Smooth muscle cell (in vitro differentiated cells): ENCODE measurements at regions not wholly inside any gene's neighbourhood (a gene's known extent, or its start where the extent isn't known, plus 50 kb on each side); places are given as distances from the start of the nearest gene placed in this dataset.

Experiments
- DNase-seq: peaks from one replicate; lab custom pipeline; 2025; ENCODE audit not compliant: unreplicated experiment; lab: John Stamatoyannopoulos, UW
- H2AFZ ChIP-seq: fragments of 200-600 bp; sonication (generic); 2 replicates; pipeline ENCODE4 v1.6.0; 2016; ENCODE audit warnings: antibody characterized with exemption, low read depth, mild to moderate bottlenecking
- H3F3A ChIP-seq: fragments of 200-600 bp; sonication (generic); 2 replicates; pipeline ENCODE4 v1.6.0; 2017; ENCODE audit warnings: antibody characterized with exemption, low read depth
- H3K27ac ChIP-seq: fragments of 200-600 bp; sonication (generic); 2 replicates; pipeline ENCODE4 v1.5.1; 2016; ENCODE audit warnings: low read depth, mild to moderate bottlenecking
- H3K27me3 ChIP-seq: fragments of 200-600 bp; sonication (generic); 2 replicates; pipeline ENCODE4 v1.6.1; 2016; ENCODE audit warnings: low read depth, mild to moderate bottlenecking
- H3K36me3 ChIP-seq: fragments of 200-600 bp; sonication (generic); 2 replicates; pipeline ENCODE4 v1.5.1; 2016; ENCODE audit warnings: low read depth
- H3K4me1 ChIP-seq: fragments of 200-600 bp; sonication (generic); 2 replicates; pipeline ENCODE4 v1.5.1; 2016; ENCODE audit warnings: low read depth
- H3K4me2 ChIP-seq: fragments of 200-600 bp; sonication (generic); 2 replicates; pipeline ENCODE4 v1.6.0; 2016; ENCODE audit warnings: mild to moderate bottlenecking
- H3K4me3 ChIP-seq: fragments of 200-600 bp; sonication (generic); 2 replicates; pipeline ENCODE4 v1.5.1; 2016; ENCODE audit warnings: mild to moderate bottlenecking
- H3K79me2 ChIP-seq: fragments of 200-600 bp; sonication (generic); 2 replicates; pipeline ENCODE4 v1.6.0; 2016; ENCODE audit warnings: low read depth, mild to moderate bottlenecking
- H3K9ac ChIP-seq: fragments of 200-600 bp; sonication (generic); 2 replicates; pipeline ENCODE4 v1.6.0; 2016; ENCODE audit warnings: low read depth
- H3K9me3 ChIP-seq: fragments of 200-600 bp; sonication (generic); replicated peaks from 2 replicates; pipeline ENCODE4 v1.5.1; 2016; ENCODE audit warnings: low read depth
- H4K20me1 ChIP-seq: fragments of 200-600 bp; sonication (generic); 2 replicates; pipeline ENCODE4 v1.6.0; 2016; ENCODE audit warnings: low read depth
- CTCF ChIP-seq: fragments of 200-600 bp; sonication (generic); IDR thresholded peaks from 2 replicates; pipeline ENCODE4 v1.5.1; 2017; ENCODE audit warnings: borderline replicate concordance, mild to moderate bottlenecking, antibody characterized with exemption; ENCODE audit not compliant: insufficient read depth, poor library complexity, severe bottlenecking
- WGBS: methylation state at CpG from one replicate; pipeline ENCODE4 v1.1.7; 2016; ENCODE audit warnings: low lambda C conversion rate; 5-methylcytosine and 5-hydroxymethylcytosine counted together

GRCh38 chr13:111846391-111847159, 220.4 kb upstream of the SOX1 start:
- WGBS = 33% methylated on average over 14 of the region's 14 CpGs

GRCh38 chr13:111847964-111848363, 219.0 kb upstream of the SOX1 start:
- no peak for TF ChIP-seq CTCF
- H3K4me2 ChIP-seq = no peak overlapping the region
- H3K36me3 ChIP-seq = no peaks in the 10 kb centered on the region
- 92% methylated on average over 3 of the region's 3 CpGs for WGBS
- H3K4me3 ChIP-seq = no peak overlapping the region
- H3K27me3 ChIP-seq = peaks cover 22% of the 10 kb centered on the region
- no peaks in the 10 kb centered on the region for H3F3A ChIP-seq
- H3K4me1 ChIP-seq = peaks cover 6% of the 10 kb centered on the region
- H3K27ac ChIP-seq = no peak overlapping the region
- no peak overlapping the region for H3K9ac ChIP-seq
- H2AFZ ChIP-seq = no peak overlapping the region
- no peaks in the 10 kb centered on the region for H3K9me3 ChIP-seq
- H4K20me1 ChIP-seq = no peaks in the 10 kb centered on the region
- no peak for DNase-seq
- H3K79me2 ChIP-seq = no peaks in the 10 kb centered on the region

More at GRCh38 chr13:111846391-111847159, 220.4 kb upstream of the SOX1 start:
- TF ChIP-seq CTCF = no peak
- Histone ChIP-seq H3F3A (no peaks in the 10 kb centered on the region), H3K4me2 (no peak overlapping the region), H3K27me3 (peaks cover 22% of the 10 kb centered on the region), H2AFZ (no peak overlapping the region), H3K4me3 (no peak overlapping the region), H3K9me3 (no peaks in the 10 kb centered on the region), H4K20me1 (no peaks in the 10 kb centered on the region), H3K27ac (no peak overlapping the region), H3K9ac (no peak overlapping the region), H3K4me1 (peaks cover 6% of the 10 kb centered on the region), H3K79me2 (no peaks in the 10 kb centered on the region), H3K36me3 (no peaks in the 10 kb centered on the region)
- DNase-seq = no peak

GRCh38 chr13:111850458-111850857, 216.5 kb upstream of the SOX1 start:
- H3F3A ChIP-seq = no peaks in the 10 kb centered on the region
- H2AFZ ChIP-seq = no peak overlapping the region
- H3K9ac ChIP-seq = no peak overlapping the region
- H3K27ac ChIP-seq = no peak overlapping the region
- no peak overlapping the region for H3K4me2 ChIP-seq
- no peaks in the 10 kb centered on the region for H4K20me1 ChIP-seq
- TF ChIP-seq CTCF = no peak
- 92% methylated on average over 7 of the region's 7 CpGs for WGBS
- H3K79me2 ChIP-seq = no peaks in the 10 kb centered on the region
- no peaks in the 10 kb centered on the region for H3K9me3 ChIP-seq
- peaks cover 15% of the 10 kb centered on the region for H3K27me3 ChIP-seq
- no peak overlapping the region for H3K4me3 ChIP-seq
- H3K4me1 ChIP-seq = peaks cover 6% of the 10 kb centered on the region
- H3K36me3 ChIP-seq = no peaks in the 10 kb centered on the region
- DNase-seq = no peak

GRCh38 chr13:111850976-111851375, 216.0 kb upstream of the SOX1 start:
- Histone ChIP-seq H4K20me1 (no peaks in the 10 kb centered on the region), H3F3A (no peaks in the 10 kb centered on the region), H3K9ac (no peak overlapping the region), H3K79me2 (no peaks in the 10 kb centered on the region), H3K4me1 (peaks cover 3% of the 10 kb centered on the region), H3K4me2 (no peak overlapping the region), H2AFZ (no peak overlapping the region), H3K4me3 (no peak overlapping the region), H3K27ac (no peak overlapping the region), H3K9me3 (no peaks in the 10 kb centered on the region), H3K36me3 (no peaks in the 10 kb centered on the region), H3K27me3 (peaks cover 10% of the 10 kb centered on the region)
- no peak for DNase-seq
- TF ChIP-seq CTCF = no peak
- 72% methylated on average over 5 of the region's 5 CpGs for WGBS
